GM23338 (cell line): ENCODE measurements at regions not wholly inside any gene's neighbourhood (a gene's known extent, or its start where the extent isn't known, plus 50 kb on each side); places are given as distances from the start of the nearest gene placed in this dataset.

Experiments used
- ATAC-seq: fragments of 200-7000 bp; cut with Tn5 transposase; 3 replicates; pipeline ENCODE4 v1.9.1; 2020
- DNase-seq: peaks from one replicate; pipeline ENCODE4 v3.0.0-alpha.2; 2015; ENCODE audit warnings: low spot score
- H2AFZ ChIP-seq: fragments of 200-600 bp; sonication (generic); 2 replicates; pipeline ENCODE4 v1.8.0; 2016; ENCODE audit warnings: antibody characterized with exemption, mild to moderate bottlenecking, moderate library complexity
- H3F3A ChIP-seq: fragments of 200-600 bp; sonication (generic); replicated peaks from 2 replicates; pipeline ENCODE4 v1.8.0; 2017; ENCODE audit warnings: antibody characterized with exemption, mixed run types, low read depth
- H3K27ac ChIP-seq: fragments of 200-600 bp; sonication (generic); 2 replicates; pipeline ENCODE4 v1.6.1; 2016; ENCODE audit warnings: low read depth
- H3K27me3 ChIP-seq: fragments of 200-600 bp; sonication (generic); 2 replicates; pipeline ENCODE4 v1.8.0; 2016; ENCODE audit warnings: mild to moderate bottlenecking, mixed run types, moderate library complexity; ENCODE audit not compliant: insufficient read depth
- H3K36me3 ChIP-seq: fragments of 200-600 bp; sonication (generic); 2 replicates; pipeline ENCODE4 v1.8.0; 2016; ENCODE audit warnings: mild to moderate bottlenecking; ENCODE audit not compliant: insufficient read depth
- H3K4me1 ChIP-seq: fragments of 200-600 bp; sonication (generic); 2 replicates; pipeline ENCODE4 v1.8.0; 2016; ENCODE audit warnings: mild to moderate bottlenecking, moderate library complexity; ENCODE audit not compliant: insufficient read depth
- H3K4me2 ChIP-seq: fragments of 200-600 bp; sonication (generic); 2 replicates; pipeline ENCODE4 v1.7.1; 2017; ENCODE audit warnings: mixed run types
- H3K4me3 ChIP-seq: fragments of 200-600 bp; sonication (generic); 2 replicates; pipeline ENCODE4 v1.6.1; 2016; ENCODE audit warnings: mixed run types
- H3K79me2 ChIP-seq: fragments of 200-600 bp; sonication (generic); replicated peaks from 2 replicates; pipeline ENCODE4 v1.8.0; 2017; ENCODE audit warnings: mild to moderate bottlenecking; ENCODE audit not compliant: insufficient read depth
- H3K9me2 ChIP-seq: fragments of 200-600 bp; sonication (generic); 2 replicates; pipeline ENCODE4 v1.8.0; 2017; ENCODE audit not compliant: insufficient read depth
- H4K20me1 ChIP-seq: fragments of 200-600 bp; sonication (generic); replicated peaks from 2 replicates; pipeline ENCODE4 v1.8.0; 2017; ENCODE audit warnings: mild to moderate bottlenecking; ENCODE audit not compliant: insufficient read depth
- H3K27ac Mint-ChIP-seq: 2 replicates; pipeline ENCODE4 v1.8.0; 2020; ENCODE audit warnings: inconsistent platforms, mild to moderate bottlenecking, moderate library complexity, mixed read lengths
- H3K27me3 Mint-ChIP-seq: 3 replicates; pipeline ENCODE4 v1.8.0; 2022; ENCODE audit warnings: low read depth, mild to moderate bottlenecking, moderate library complexity, mixed read lengths, inconsistent platforms; ENCODE audit not compliant: insufficient read depth, poor library complexity
- H3K36me3 Mint-ChIP-seq: 3 replicates; pipeline ENCODE4 v1.8.0; 2021; ENCODE audit warnings: low read depth, mild to moderate bottlenecking, inconsistent platforms, moderate library complexity, mixed read lengths
- H3K4me1 Mint-ChIP-seq: 3 replicates; pipeline ENCODE4 v1.8.0; 2020; ENCODE audit warnings: mild to moderate bottlenecking, inconsistent platforms, mixed read lengths
- H3K4me3 Mint-ChIP-seq: 3 replicates; pipeline ENCODE4 v1.8.0; 2021; ENCODE audit warnings: moderate library complexity, mild to moderate bottlenecking, inconsistent platforms, mixed read lengths
- H3K9me3 Mint-ChIP-seq: 3 replicates; pipeline ENCODE4 v1.8.0; 2020; ENCODE audit warnings: moderate library complexity, mild to moderate bottlenecking, inconsistent platforms, mixed read lengths
- ETS1 ChIP-seq: IDR thresholded peaks from 2 replicates; pipeline ENCODE4 v1.6.1; 2016; ENCODE audit warnings: antibody characterized with exemption
- EZH2phosphoT487 ChIP-seq: fragments of 200-600 bp; sonication (generic); IDR thresholded peaks from one replicate; pipeline ENCODE4 v1.8.1; 2018; ENCODE audit warnings: antibody characterized with exemption; ENCODE audit not compliant: unreplicated experiment
- JUNB ChIP-seq: IDR thresholded peaks from one replicate; pipeline ENCODE4 v1.6.1; 2016; ENCODE audit warnings: antibody characterized with exemption; ENCODE audit not compliant: unreplicated experiment
- NANOG ChIP-seq: IDR thresholded peaks from 2 replicates; pipeline ENCODE4 v1.6.1; 2016; ENCODE audit warnings: antibody characterized with exemption, borderline replicate concordance
- POLR2AphosphoS5 ChIP-seq: IDR thresholded peaks from 2 replicates; pipeline ENCODE4 v1.6.1; 2016; ENCODE audit warnings: antibody characterized with exemption, low read depth
- REST ChIP-seq: IDR thresholded peaks from one replicate; pipeline ENCODE4 v1.6.1; 2018; ENCODE audit warnings: antibody characterized with exemption; ENCODE audit not compliant: unreplicated experiment
- ZNF114 ChIP-seq: fragments of 250-450 bp; sonication (Bioruptor Pico); IDR thresholded peaks from 2 replicates; pipeline ENCODE4 v1.5.0; 2020; ENCODE audit warnings: mild to moderate bottlenecking, moderate library complexity
- ZNF331 ChIP-seq: fragments of 250-450 bp; sonication (Bioruptor Pico); IDR thresholded peaks from 2 replicates; pipeline ENCODE4 v1.5.0; 2020; ENCODE audit warnings: low read depth, mild to moderate bottlenecking, moderate library complexity
- ZNF462 ChIP-seq: fragments of 250-450 bp; sonication (Bioruptor Pico); IDR thresholded peaks from 2 replicates; pipeline ENCODE4 v1.5.0; 2020; ENCODE audit warnings: mild to moderate bottlenecking, moderate library complexity

- DNase-seq, result no peak
- no peaks in the 10 kb centered on the region for H3K27me3 ChIP-seq
- Mint-ChIP-seq H3K4me3 (no peak overlapping the region), H3K27ac (no peak overlapping the region), H3K9me3 (no peaks in the 10 kb centered on the region), H3K4me1 (no peaks in the 10 kb centered on the region; the same call in 2 of the 3 replicates), H3K36me3 (no peaks in the 10 kb centered on the region), H3K27me3 (peaks cover 19% of the 10 kb centered on the region)
- H3K4me2 ChIP-seq, result no peak overlapping the region
- no peak overlapping the region for H3K27ac ChIP-seq
- H3K79me2 ChIP-seq, result no peaks in the 10 kb centered on the region
- H3K9me2 ChIP-seq, result no peaks in the 10 kb centered on the region
- H3F3A ChIP-seq, result no peaks in the 10 kb centered on the region
- H3K4me3 ChIP-seq, result no peak overlapping the region
- H3K4me1 ChIP-seq, result no peaks in the 10 kb centered on the region
- no peaks in the 10 kb centered on the region for H3K36me3 ChIP-seq
- no peaks in the 10 kb centered on the region for H4K20me1 ChIP-seq
- TF ChIP-seq ZNF331 (CRISPR knock-in tag), result no peak
- TF ChIP-seq ETS1, result no peak
- no peak for TF ChIP-seq REST
- no peak for TF ChIP-seq ZNF462 (CRISPR knock-in tag)
- TF ChIP-seq ZNF114, result no peak
- TF ChIP-seq JUNB, result no peak
- TF ChIP-seq EZH2phosphoT487, result no peak
- TF ChIP-seq NANOG, result no peak
- no peak for TF ChIP-seq POLR2AphosphoS5
- no peak overlapping the region for H2AFZ ChIP-seq
- no peak for ATAC-seq
These were observed 256.3 kb upstream of the IRF2BP2 start for GRCh38 chr1:234866007-234866866.
